HCT116 (cell line): ENCODE measurements at regions not wholly inside any gene's neighbourhood (a gene's known extent, or its start where the extent isn't known, plus 50 kb on each side); places are given as distances from the start of the nearest gene placed in this dataset.

ENCODE experiments used
- ATAC-seq: fragments of 200-7000 bp; cut with Tn5 transposase; 2 replicates; pipeline ENCODE4 v1.9.1; 2020; ENCODE audit warnings: mild to moderate bottlenecking, moderate library complexity
- BruUV-seq: library from RNA; stranded (reverse); fragments of 400-500 nt; replicated peaks from 2 replicates; lab custom pipeline; 2021; lab: Mats Ljungman, UMichigan
- CTCF ChIA-PET: fragments of 300-600 bp; sonication (Branson Sonifier 250); formaldehyde crosslinking; loops from one replicate; lab custom pipeline; 2021; ENCODE audit warnings: antibody characterized with exemption; lab: Charles Lee
- POLR2A ChIA-PET: fragments of 300-600, 350-600 bp; sonication (Branson Sonifier 250); formaldehyde crosslinking; loops from one replicate; lab custom pipeline; 2021; ENCODE audit warnings: antibody characterized with exemption; lab: Charles Lee
- RAD21 ChIA-PET, 2 experiments: fragments of 300-600 bp; sonication (Branson Sonifier 250); formaldehyde crosslinking; loops; one replicate each; lab custom pipeline; 2023; ENCODE audit warnings: low total read pairs in 2 of 2; ENCODE audit not compliant: uncharacterized antibody in 2 of 2, unreplicated experiment in 2 of 2, low non-redundant PET in 1 of 2; lab: Charles Lee
- DNase-seq: peaks from one replicate; pipeline ENCODE4 v3.0.0-alpha.2; 2010; ENCODE audit warnings: low read depth, low spot score
- H2AFZ ChIP-seq: fragments of 200-600 bp; shearing (Covaris generic), sonication (generic); 2 replicates; pipeline ENCODE4 v1.6.1; 2017; ENCODE audit warnings: low read depth, mixed run types, mixed read lengths, antibody characterized with exemption, low read length; ENCODE audit not compliant: poor library complexity, severe bottlenecking
- H3K27ac ChIP-seq: 2 replicates; pipeline ENCODE4 v1.5.1; 2012; ENCODE audit warnings: low read depth, low read length
- H3K27me3 ChIP-seq: fragments of 200-600 bp; sonication (generic); 2 replicates; pipeline ENCODE4 v1.6.1; 2016; ENCODE audit warnings: mixed run types, low read length, mixed read lengths; ENCODE audit not compliant: insufficient read depth
- H3K36me3 ChIP-seq, 2 experiments: fragments of 200-500 bp in 1 of 2; fragments of 200-600 bp in 1 of 2; sonication (Bioruptor generic) in 1 of 2; sonication (generic) in 1 of 2; 2 replicates each; pipeline versions ENCODE4 v1.5.1 to v1.6.1; 2014 to 2016; ENCODE audit warnings: low read length in 2 of 2, inconsistent platforms in 1 of 2, mixed read lengths in 1 of 2, mixed run types in 1 of 2; ENCODE audit not compliant: insufficient read depth in 2 of 2, control insufficient read depth in 1 of 2
- H3K4me1 ChIP-seq, 2 experiments: fragments of 200-600 bp in 1 of 2; sonication (generic) in 1 of 2; 2 replicates each; pipeline versions ENCODE4 v1.5.1 to v1.6.1; 2012 to 2017; ENCODE audit warnings: low read length in 2 of 2, inconsistent platforms in 1 of 2, mild to moderate bottlenecking in 1 of 2, mixed read lengths in 1 of 2, mixed run types in 1 of 2, moderate library complexity in 1 of 2; ENCODE audit not compliant: insufficient read depth in 2 of 2, control insufficient read depth in 1 of 2
- H3K4me2 ChIP-seq: fragments of 200-600 bp; sonication (generic); 2 replicates; pipeline ENCODE4 v1.6.1; 2017; ENCODE audit warnings: mixed run types, low read length, mixed read lengths
- H3K4me3 ChIP-seq, 2 experiments: fragments of 200-600 bp in 1 of 2; sonication (generic) in 1 of 2; replicated peaks in 1 of 2; 2 replicates each; pipeline ENCODE4 v1.5.1; 2011 to 2016; ENCODE audit warnings: low read length in 2 of 2, control low read depth in 1 of 2, low read depth in 1 of 2, mild to moderate bottlenecking in 1 of 2, mixed read lengths in 1 of 2, mixed run types in 1 of 2
- H3K79me2 ChIP-seq: fragments of 200-600 bp; sonication (generic); 2 replicates; pipeline ENCODE4 v1.6.1; 2017; ENCODE audit warnings: mild to moderate bottlenecking, mixed run types, low read length, moderate library complexity, mixed read lengths; ENCODE audit not compliant: insufficient read depth
- H3K9ac ChIP-seq: fragments of 200-600 bp; sonication (generic); 2 replicates; pipeline ENCODE4 v1.6.1; 2016; ENCODE audit warnings: low read length, mixed read lengths
- H3K9me2 ChIP-seq: fragments of 200-600 bp; sonication (generic), shearing (Covaris generic); 2 replicates; pipeline ENCODE4 v1.6.1; 2017; ENCODE audit warnings: mixed run types, mild to moderate bottlenecking, moderate library complexity; ENCODE audit not compliant: insufficient read depth
- H3K9me3 ChIP-seq, 2 experiments: fragments of 200-500 bp in 1 of 2; fragments of 200-600 bp in 1 of 2; sonication (Bioruptor generic) in 1 of 2; sonication (generic) in 1 of 2; 2 replicates each; pipeline ENCODE4 v1.6.1; 2014 to 2017; ENCODE audit warnings: low read length in 2 of 2, mixed read lengths in 2 of 2, inconsistent platforms in 1 of 2, low read depth in 1 of 2, mild to moderate bottlenecking in 1 of 2, mixed run types in 1 of 2, moderate library complexity in 1 of 2; ENCODE audit not compliant: control insufficient read depth in 1 of 2, insufficient read depth in 1 of 2
- H4K20me1 ChIP-seq: fragments of 200-600 bp; sonication (generic), shearing (Covaris generic); 2 replicates; pipeline ENCODE4 v1.6.1; 2017; ENCODE audit warnings: mixed run types, mild to moderate bottlenecking, moderate library complexity; ENCODE audit not compliant: insufficient read depth
- ATF3 ChIP-seq: IDR thresholded peaks from 2 replicates; pipeline ENCODE4 v1.6.1; 2012
- CBX3 ChIP-seq: IDR thresholded peaks from 2 replicates; pipeline ENCODE4 v1.6.1; 2012; ENCODE audit warnings: low read depth
- EZH2 ChIP-seq: fragments of 200-600 bp; sonication (generic); IDR thresholded peaks from 2 replicates; pipeline ENCODE4 v1.6.1; 2017; ENCODE audit warnings: antibody characterized with exemption, mixed run types
- EZH2phosphoT487 ChIP-seq: fragments of 200-600 bp; IDR thresholded peaks from 2 replicates; pipeline ENCODE4 v1.6.1; 2018; ENCODE audit warnings: antibody characterized with exemption, borderline replicate concordance
- JUND ChIP-seq: IDR thresholded peaks from 2 replicates; pipeline ENCODE4 v1.6.1; 2012
- MAX ChIP-seq: IDR thresholded peaks from 2 replicates; pipeline ENCODE4 v1.6.1; 2012
- POLR2A ChIP-seq: IDR thresholded peaks from 2 replicates; pipeline ENCODE4 v1.7.0; 2011; ENCODE audit warnings: borderline replicate concordance; ENCODE audit not compliant: insufficient read depth, insufficient read length; ENCODE audit errors: extremely low read depth
- RAD21 ChIP-seq: IDR thresholded peaks from 2 replicates; pipeline ENCODE4 v1.6.1; 2012; ENCODE audit warnings: low read depth, mild to moderate bottlenecking
- REST ChIP-seq: IDR thresholded peaks from 2 replicates; pipeline ENCODE4 v1.6.1; 2012; ENCODE audit warnings: low read depth
- SIN3A ChIP-seq: IDR thresholded peaks from 2 replicates; pipeline ENCODE4 v1.6.1; 2012; ENCODE audit warnings: low read depth
- SP1 ChIP-seq: IDR thresholded peaks from 2 replicates; pipeline ENCODE4 v1.6.1; 2012; ENCODE audit warnings: low read depth
- SRF ChIP-seq: IDR thresholded peaks from 2 replicates; pipeline ENCODE4 v1.6.1; 2012; ENCODE audit warnings: low read depth
- TCF7L2 ChIP-seq: IDR thresholded peaks from 2 replicates; pipeline ENCODE4 v1.7.0; 2011; ENCODE audit warnings: borderline replicate concordance, inconsistent platforms; ENCODE audit not compliant: insufficient read depth, insufficient read length; ENCODE audit errors: extremely low read depth
- YY1 ChIP-seq: IDR thresholded peaks from 2 replicates; pipeline ENCODE4 v1.6.1; 2011; ENCODE audit warnings: low read length, low read depth, moderate library complexity, mild to moderate bottlenecking; ENCODE audit not compliant: insufficient replicate concordance; ENCODE audit errors: extremely low read depth
- ZBTB33 ChIP-seq: IDR thresholded peaks from 2 replicates; pipeline ENCODE4 v1.6.1; 2011; ENCODE audit warnings: mild to moderate bottlenecking, low read length, moderate library complexity; ENCODE audit not compliant: insufficient replicate concordance; ENCODE audit errors: extremely low read depth
- ZFX ChIP-seq: fragments of 450-650 bp; IDR thresholded peaks from 2 replicates; pipeline ENCODE4 v1.6.1; 2017
- ZNF274 ChIP-seq: fragments of 200-500 bp; sonication (Bioruptor generic); IDR thresholded peaks from 2 replicates; pipeline ENCODE4 v1.6.1; 2014; ENCODE audit warnings: mild to moderate bottlenecking, low read depth, low read length, inconsistent platforms
- intact Hi-C: fragments of 100-400 bp; cut with micrococcal nuclease; formaldehyde crosslinking; loops from 2 replicates; pipeline ENCODE4 v1.10.0; 2022

- no TSS peak for BruUV-seq
- Histone ChIP-seq H3K79me2 (no peaks in the 10 kb centered on the region), H3K27me3 (no peaks in the 10 kb centered on the region), H3K4me2 (no peak overlapping the region), H3K9me2 (no peaks in the 10 kb centered on the region), H3K27ac (no peak overlapping the region), H3K4me3 (no peak overlapping the region), H3K4me1 (no peaks in the 10 kb centered on the region), H3K9ac (no peak overlapping the region), H4K20me1 (no peaks in the 10 kb centered on the region), H2AFZ (no peak overlapping the region), H3K9me3 (no peaks in the 10 kb centered on the region), H3K36me3 (no peaks in the 10 kb centered on the region)
- intact Hi-C loops, result no loop called here
- ChIA-PET RAD21 (no interaction called here), POLR2A (no interaction called here), CTCF (no interaction called here)
- no peak for TF ChIP-seq ZNF274
- TF ChIP-seq CBX3, result no peak
- no peak for TF ChIP-seq POLR2A
- no peak for TF ChIP-seq TCF7L2
- no peak for TF ChIP-seq ZBTB33
- TF ChIP-seq YY1, result no peak
- TF ChIP-seq EZH2phosphoT487, result no peak
- no peak for TF ChIP-seq SP1
- TF ChIP-seq EZH2, result no peak
- TF ChIP-seq JUND, result no peak
- TF ChIP-seq SIN3A, result no peak
- no peak for TF ChIP-seq ATF3
- no peak for TF ChIP-seq RAD21
- no peak for TF ChIP-seq SRF
- TF ChIP-seq ZFX, result no peak
- no peak for TF ChIP-seq MAX
- TF ChIP-seq REST, result no peak
- ATAC-seq (no peak), DNase-seq (no peak)
Observed at GRCh38 chr6:54463354-54464024, 155.2 kb downstream of the TINAG start.
